GM12892 (cell line): ENCODE measurements at regions not wholly inside any gene's neighbourhood (a gene's known extent, or its start where the extent isn't known, plus 50 kb on each side); places are given as distances from the start of the nearest gene placed in this dataset.

Source experiments
- DNase-seq: peaks from one replicate; pipeline ENCODE4 v3.0.0; 2011; ENCODE audit not compliant: insufficient read length
- FAIRE-seq: peaks from 2 replicates; lab custom pipeline; 2011; peaks lifted over from hg19 to GRCh38; lab: Jason Lieb, UNC
- POLR2A ChIP-seq: IDR thresholded peaks from 2 replicates; pipeline ENCODE4 v1.6.1; 2011; ENCODE audit warnings: low read depth, low read length, control low read depth
- POLR2AphosphoS5 ChIP-seq: IDR thresholded peaks from 2 replicates; pipeline ENCODE4 v1.6.1; 2011; ENCODE audit warnings: low read depth, low read length, control low read depth
- TAF1 ChIP-seq: IDR thresholded peaks from 2 replicates; pipeline ENCODE4 v1.6.1; 2011; ENCODE audit warnings: low read depth, mild to moderate bottlenecking, control low read depth, low read length, borderline replicate concordance

- FAIRE-seq: no peak
- no peak for TF ChIP-seq TAF1
- TF ChIP-seq POLR2A: no peak
- TF ChIP-seq POLR2AphosphoS5: no peak
- DNase-seq: no peak
Measured at GRCh38 chr9:80883826-80884579, 805.3 kb downstream of the TLE1 start.

DNA sequence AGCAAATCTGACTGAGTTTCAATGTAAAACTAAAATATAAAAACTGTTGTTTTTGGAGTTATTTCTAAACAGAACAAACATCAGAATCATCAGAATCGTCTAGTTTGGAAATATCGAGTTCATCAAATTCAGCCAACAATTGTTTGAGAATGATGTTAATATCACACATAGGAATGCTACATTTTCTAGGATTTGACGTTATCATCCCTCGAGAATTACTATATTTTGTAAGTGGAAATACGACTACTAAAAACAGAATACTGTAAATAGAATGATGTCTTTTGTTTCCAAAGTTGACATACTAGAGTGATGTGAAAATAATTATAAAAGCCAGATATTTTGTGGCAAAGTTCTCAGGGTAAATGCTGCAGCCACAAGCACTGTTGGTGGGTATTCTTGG is 805.9 kb downstream of the TLE1 start:
- FAIRE-seq: no peak
- TF ChIP-seq TAF1 (no peak), POLR2AphosphoS5 (no peak), POLR2A (no peak)
- no peak for DNase-seq

DNA sequence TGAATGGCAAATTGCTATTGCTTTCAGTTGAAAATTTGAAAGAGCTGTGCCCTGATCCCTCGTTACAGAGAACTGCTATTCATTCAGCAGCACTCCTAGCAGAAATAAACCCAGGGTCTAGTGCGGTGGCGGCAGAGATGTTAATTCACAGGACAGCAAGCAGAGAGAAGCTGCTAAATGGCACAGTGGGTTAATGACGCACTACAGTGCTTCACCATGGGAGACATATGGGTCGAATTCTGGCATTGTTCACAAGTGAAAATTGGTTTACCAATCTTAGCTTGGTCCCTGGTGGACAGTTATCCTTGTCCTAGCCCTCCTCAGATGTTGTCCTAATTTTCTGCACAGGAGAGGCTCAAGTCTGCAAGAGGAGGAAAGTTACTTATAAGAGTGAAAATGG is 807.4 kb downstream of the TLE1 start:
- TF ChIP-seq TAF1 (no peak), POLR2A (no peak), POLR2AphosphoS5 (no peak)
- DNase-seq (no peak), FAIRE-seq (no peak)

DNA sequence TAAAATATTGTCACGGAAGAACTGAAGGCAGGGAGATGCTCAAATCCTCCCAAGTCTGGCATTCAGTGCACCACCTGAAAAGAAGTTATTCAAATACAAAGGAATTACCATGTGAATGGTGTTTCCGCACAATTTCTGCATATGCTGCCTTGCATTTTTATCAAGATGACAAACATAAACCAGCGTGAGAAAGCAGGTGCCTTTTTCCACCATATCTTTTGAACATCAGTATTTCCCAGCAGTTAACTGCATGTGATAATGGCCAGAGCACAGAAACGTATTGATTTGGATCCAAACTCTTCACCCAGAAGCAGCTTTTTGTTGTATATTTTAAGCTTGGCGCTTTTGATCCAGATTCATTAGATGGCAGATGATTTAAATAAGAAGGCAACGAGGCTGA is 808.0 kb downstream of the TLE1 start:
- DNase-seq (no peak), FAIRE-seq (no peak)
- no peak for TF ChIP-seq POLR2AphosphoS5
- TF ChIP-seq TAF1: no peak
- no peak for TF ChIP-seq POLR2A

DNA sequence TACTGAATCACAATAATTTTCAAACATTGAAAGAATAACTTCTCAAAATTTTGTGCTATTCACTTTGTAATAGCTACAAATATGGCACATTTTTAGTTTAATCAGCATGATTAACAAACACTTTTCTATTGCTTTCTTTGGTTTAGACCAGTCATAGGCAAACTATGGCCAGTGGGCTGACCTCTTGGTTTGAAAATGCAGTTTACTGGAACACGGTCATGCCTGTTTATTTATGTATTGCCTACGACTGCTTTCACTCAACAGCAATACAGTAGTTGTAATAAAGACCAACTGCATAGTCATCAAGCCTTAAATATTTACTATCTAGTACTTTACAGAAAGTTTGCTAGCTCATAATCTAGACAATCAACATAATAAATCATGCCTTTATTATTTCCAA is 810.8 kb downstream of the TLE1 start:
- no peak for FAIRE-seq
- TF ChIP-seq TAF1: no peak
- DNase-seq: no peak

GRCh38 chr9:80875947-80876346 is 813.4 kb downstream of the TLE1 start:
- FAIRE-seq (no peak), DNase-seq (no peak)
- TF ChIP-seq TAF1: no peak
- TF ChIP-seq POLR2AphosphoS5: no peak
- no peak for TF ChIP-seq POLR2A

DNA sequence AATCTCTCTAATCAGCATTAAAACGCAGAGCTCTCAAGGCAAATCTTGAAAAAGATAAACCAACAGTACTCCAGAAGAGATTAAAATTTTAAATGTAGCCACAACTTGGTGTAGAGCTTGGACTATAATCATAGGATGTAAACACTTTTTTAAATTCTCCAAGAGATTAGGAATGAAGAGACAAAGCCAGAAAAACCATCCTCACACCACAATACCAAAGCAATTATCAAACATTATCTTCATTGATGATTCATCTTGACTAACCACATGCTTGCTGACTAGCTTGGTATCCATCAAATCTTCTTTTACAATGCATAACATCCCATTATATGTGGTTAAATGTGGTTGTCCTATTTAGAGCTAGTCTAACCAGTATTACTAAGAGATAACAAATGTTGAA is 815.1 kb downstream of the TLE1 start:
- no peak for DNase-seq
- TF ChIP-seq TAF1 (no peak), POLR2AphosphoS5 (no peak), POLR2A (no peak)
- no peak for FAIRE-seq

DNA sequence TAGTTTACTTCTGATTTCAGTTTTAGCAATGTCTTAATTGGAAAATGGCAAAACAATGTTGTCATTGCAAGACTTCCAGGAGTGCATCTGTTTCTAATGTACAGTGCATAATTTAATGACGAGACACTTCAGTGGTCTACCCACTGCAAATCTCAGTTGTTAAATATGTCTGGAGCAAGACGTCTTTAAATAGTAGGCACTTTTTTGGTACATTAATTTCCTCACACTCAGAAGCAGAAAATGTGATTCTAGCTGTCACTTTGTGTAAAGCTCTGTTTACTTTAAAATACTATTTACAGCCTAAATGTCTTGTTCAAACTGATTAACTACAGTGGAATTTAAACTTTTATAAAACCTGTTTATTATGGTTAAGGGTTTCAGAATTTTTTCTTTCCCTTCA is 815.5 kb downstream of the TLE1 start:
- no peak for TF ChIP-seq TAF1
- no peak for TF ChIP-seq POLR2A
- TF ChIP-seq POLR2AphosphoS5: no peak
- DNase-seq (no peak), FAIRE-seq (no peak)

GRCh38 chr9:80871596-80871995 is 817.8 kb downstream of the TLE1 start:
- FAIRE-seq (no peak), DNase-seq (no peak)
- no peak for TF ChIP-seq TAF1
- no peak for TF ChIP-seq POLR2A
- no peak for TF ChIP-seq POLR2AphosphoS5

- no peak for TF ChIP-seq TAF1
- TF ChIP-seq POLR2A: no peak
- no peak for TF ChIP-seq POLR2AphosphoS5
- DNase-seq: no peak
- no peak for FAIRE-seq
Measured at GRCh38 chr9:80867731-80868130, 821.6 kb downstream of the TLE1 start.

DNA sequence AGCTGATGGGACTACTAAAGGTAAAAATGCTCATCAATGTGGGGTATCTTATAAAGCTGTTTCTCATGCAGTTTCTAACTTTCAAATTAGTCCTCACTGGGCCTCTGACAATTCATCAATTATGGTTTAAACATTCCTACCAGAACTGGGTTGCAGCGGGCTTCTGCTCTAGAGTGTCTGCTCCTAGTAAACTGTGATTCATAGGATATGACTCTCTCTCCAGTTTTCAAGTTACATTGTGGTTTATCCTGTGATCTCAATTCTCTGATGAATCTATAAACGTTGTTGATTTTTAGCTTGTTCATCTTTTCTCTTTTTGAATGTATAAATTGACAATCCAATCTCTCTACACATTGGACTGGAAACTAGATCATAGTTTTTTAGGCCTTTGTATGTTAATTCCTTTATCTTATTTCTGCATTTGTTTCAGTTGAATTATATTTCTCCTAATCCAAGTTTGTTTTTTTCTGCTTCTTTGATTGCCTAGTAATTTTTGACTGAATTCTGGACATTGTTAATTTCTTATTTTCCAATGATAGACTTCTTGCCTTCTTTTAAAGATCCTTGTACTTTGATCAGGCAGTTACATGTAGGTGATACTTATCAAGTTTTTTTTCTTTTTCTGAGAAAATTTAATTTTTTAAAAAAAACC is 822.6 kb downstream of the TLE1 start:
- DNase-seq (no peak), FAIRE-seq (no peak)
- TF ChIP-seq TAF1 (no peak), POLR2AphosphoS5 (no peak), POLR2A (no peak)

DNA sequence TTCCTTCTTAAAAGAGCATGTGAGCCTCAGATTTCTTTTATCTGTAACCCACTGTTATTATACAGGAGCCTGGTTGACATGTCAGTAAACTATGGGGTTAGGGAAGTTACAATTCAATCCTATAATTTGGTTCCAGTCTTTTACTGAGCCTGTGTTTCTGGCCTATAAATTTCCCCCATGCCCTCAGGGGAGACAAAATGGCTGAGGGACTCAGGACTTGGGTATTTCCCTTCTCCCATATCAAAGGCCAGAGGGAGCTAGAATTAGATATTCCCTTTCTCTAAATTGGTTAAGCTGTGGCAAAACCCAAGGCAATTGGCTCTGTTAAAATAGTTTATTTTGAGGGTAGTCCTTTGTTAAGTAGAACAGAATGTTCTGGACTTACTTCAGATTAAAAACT is 823.2 kb downstream of the TLE1 start:
- DNase-seq (no peak), FAIRE-seq (no peak)
- TF ChIP-seq TAF1 (no peak), POLR2AphosphoS5 (no peak), POLR2A (no peak)

GRCh38 chr9:80843028-80843427 is 846.3 kb downstream of the TLE1 start:
- TF ChIP-seq TAF1: no peak
- TF ChIP-seq POLR2A: no peak
- TF ChIP-seq POLR2AphosphoS5: no peak
- DNase-seq (no peak), FAIRE-seq (no peak)
